ENCODE measurements at regions not wholly inside any gene's neighbourhood (a gene's known extent, or its start where the extent isn't known, plus 50 kb on each side); places are given as distances from the start of the nearest gene placed in this dataset.
"Not testable (repeated sequence)": the region's sequence is repeated elsewhere in the genome, so short reads cannot be mapped to it uniquely, and the experiment has no call there.

DNA sequence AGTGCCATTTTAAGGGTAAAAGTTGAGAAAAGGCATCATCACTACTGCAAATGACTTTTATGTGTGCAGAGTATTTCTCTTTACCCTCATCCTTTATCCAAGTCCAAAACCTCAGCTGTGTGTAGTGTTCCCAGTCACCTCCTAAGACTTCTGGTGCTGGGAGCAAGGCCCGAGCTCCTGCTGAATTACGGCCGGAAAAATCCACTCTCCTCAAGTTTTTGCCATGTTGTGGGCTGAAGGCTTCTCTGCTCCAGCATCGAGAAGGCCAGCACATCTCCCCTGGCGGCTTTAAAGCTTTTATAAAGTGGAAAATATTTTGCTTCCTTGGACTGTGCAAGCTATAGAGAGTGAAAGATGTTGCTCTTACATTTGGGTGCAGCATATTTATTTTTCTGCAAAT is 153.2 kb upstream of the THBS2 start:
- ATAC-seq, result no peak
- no peak for DNase-seq
- intact Hi-C loops (cut with DNase I), result no loop called here

GRCh38 chr6:169406034-169406433 is 152.4 kb upstream of the THBS2 start:
- no peak for ATAC-seq
- intact Hi-C loops (cut with DNase I), result no loop called here
- no peak for DNase-seq

GRCh38 chr6:169404828-169405227 is 151.2 kb upstream of the THBS2 start:
- no peak for DNase-seq
- no peak for ATAC-seq
- intact Hi-C loops (cut with DNase I), result no loop called here

- intact Hi-C loops (cut with DNase I), result no loop called here
- ATAC-seq (no peak), DNase-seq (no peak)
Observed at GRCh38 chr6:169398342-169399105, 144.9 kb upstream of the THBS2 start.

DNA sequence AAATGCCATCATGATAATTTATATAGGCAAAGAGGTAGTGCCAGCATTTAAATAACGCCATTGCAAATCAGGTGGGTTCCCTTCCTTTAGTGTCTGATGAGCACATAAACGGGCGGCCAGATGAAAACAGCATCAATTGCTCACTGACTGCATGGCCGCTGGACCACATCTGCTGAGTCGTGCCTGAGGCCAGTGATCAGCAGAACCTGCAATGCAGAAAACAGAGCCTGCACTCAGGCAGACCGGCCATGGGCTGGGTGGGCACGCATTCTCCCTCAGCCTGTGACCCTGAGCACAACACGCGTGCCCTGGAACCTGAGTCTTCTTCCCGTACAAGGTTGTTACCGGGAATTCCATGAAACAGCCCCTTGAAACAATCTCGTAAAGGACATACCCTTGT is 144.0 kb upstream of the THBS2 start:
- ATAC-seq, result no peak
- intact Hi-C loops (cut with DNase I), result no loop called here

DNA sequence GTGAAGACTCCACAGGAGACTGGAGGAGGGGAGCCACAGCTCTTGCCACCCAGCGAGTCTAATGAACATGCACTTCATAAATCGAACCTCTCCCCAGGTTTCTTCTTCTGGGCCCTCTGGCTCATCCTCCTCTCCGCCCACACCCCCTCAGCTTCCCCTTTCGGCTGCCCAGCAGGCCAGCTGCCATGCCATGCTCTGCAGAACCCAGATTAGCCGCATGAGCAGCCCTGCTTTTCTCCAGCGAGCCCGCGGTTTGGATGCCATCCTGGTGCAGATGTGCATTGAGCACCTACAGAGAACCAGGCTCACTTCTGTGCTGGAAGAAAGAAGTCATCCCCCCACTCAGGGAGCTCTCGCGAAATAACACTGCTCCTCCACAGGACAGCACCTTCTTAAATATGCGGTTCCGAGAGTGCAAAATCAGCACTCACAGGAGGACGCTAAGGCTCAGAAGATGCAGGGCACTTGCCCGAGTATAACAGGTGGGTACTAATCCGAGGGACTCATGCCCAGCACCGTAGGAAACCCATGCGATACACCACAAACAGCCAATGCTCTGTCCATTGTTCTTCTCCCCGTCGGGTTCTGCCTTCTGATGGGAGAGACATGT is 143.0 kb upstream of the THBS2 start:
- no peak for ATAC-seq
- DNase-seq, result no peak
- intact Hi-C loops (cut with DNase I), result no loop called here

More for the DNA sequence above, 144.0 kb upstream of the THBS2 start:
- DNase-seq, result no peak

DNA sequence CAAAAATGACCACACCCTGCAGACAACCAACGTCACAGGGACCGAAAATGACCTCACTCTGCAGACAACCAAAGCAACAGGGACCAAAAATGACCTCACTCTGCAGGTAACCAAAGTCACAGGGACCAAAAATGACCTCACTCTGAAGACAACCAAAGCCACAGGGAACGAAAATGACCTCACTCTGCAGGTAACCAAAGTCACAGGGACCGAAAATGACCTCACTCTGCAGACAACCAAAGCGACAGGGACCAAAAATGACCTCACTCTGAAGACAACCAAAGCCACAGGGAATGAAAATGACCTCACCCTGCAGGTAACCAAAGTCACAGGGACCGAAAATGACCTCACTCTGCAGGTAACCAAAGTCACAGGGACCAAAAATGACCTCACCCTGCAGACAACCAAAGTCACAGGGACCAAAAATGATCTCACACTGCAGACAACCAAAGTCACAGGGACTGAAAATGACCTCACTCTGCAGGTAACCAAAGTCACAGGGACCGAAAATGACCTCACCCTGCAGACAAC is 142.4 kb upstream of the THBS2 start:
- intact Hi-C loops (cut with DNase I); ATAC-seq: not testable (repeated sequence)

GRCh38 chr6:169395080-169395805 is 141.6 kb upstream of the THBS2 start:
- intact Hi-C loops (cut with DNase I), result no loop called here
- ATAC-seq (no peak), DNase-seq (no peak)

More for the DNA sequence above, 142.4 kb upstream of the THBS2 start:
- DNase-seq, result not testable (repeated sequence)

DNA sequence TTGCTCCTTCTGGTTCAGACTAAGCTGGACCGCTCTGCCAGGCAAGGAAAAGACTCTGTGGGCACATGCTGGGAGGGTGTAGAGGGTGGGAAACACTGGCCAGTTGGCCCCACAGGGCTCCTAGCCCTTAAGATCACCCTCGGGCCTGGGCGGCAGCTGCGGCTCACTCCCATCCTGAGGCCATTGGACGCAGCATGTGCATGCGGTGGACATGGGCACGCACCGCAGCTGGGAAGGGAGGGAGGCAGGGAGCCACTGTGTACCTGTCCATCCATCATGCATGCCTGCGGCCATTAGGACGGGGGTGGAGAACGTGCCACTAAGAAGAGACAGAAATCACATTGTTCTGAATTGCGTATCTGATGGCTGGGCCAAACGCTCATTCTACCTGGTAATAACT is 140.1 kb upstream of the THBS2 start:
- DNase-seq (no peak), ATAC-seq (no peak)
- intact Hi-C loops (cut with DNase I), result no loop called here

DNA sequence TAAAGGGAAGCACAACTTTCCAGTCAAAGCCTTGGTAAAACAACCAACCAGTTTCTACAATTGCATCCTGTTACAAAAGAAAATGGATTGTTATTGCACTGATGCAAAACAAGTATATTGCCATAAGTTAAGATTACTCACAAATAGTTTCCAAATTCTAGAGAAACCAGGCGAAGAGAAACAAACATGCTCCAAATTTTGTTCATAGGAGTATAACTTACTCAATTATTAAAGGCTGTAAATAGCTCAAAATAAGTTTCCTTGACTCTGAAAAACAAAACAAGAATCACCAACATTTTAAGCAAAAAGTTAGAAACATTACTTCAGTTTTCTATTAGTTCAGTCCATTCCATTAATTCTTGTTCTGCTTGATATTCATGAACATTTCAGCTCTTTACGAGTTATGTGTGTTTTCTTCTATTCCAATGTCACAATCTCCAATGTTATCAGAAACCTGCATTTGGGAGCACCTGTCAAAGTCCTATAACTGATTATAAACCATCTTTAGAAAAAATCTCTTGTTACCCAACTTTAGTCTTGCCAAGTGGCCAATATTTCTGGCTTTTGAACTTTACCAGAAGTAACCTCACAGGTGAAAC is 137.9 kb upstream of the THBS2 start:
- ATAC-seq, result no peak
- DNase-seq, result no peak
- intact Hi-C loops (cut with DNase I), result no loop called here

DNA sequence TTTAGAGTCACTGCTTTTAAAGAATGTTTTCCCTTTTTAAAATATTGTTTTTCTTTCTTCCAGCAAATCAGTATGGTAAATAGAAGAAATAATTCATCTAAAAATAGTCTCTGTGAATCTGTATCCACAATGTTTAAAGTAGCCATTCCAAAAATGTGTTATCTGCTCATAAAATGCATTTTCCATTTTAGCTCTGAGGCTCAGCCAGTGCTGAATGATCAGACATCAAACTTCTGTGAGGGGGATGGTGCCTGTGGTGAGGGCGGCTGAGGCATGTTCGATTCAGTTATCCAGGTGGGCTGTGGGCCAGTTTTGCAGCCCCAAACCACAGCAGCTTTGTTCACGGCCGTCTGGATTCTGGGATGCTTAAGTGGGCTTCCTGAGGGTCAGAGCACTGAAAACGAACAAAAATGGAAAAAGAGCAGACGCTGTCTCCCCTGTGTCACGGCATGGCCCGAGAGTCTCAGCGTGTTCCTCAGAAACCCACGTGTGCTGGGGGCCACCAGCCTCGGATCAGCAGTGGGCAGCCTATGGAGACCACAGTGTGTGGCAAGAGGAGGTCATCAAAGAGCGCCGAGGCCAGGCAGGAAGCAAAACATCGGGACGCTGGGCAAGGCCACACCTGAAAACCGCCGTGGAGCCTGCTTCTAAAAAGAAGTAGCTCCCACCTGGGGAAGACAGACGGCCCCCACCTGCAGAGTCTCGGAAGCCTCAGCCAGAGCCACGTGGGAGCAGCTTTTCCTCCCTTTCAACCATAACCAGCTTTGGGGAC is 134.9 kb upstream of the THBS2 start:
- no peak for ATAC-seq
- no peak for DNase-seq
- intact Hi-C loops (cut with DNase I), result no loop called here

GRCh38 chr6:169387809-169388383 is 134.2 kb upstream of the THBS2 start:
- DNase-seq, result no peak
- no peak for ATAC-seq
- intact Hi-C loops (cut with DNase I), result no loop called here

- no peak for DNase-seq
Observed at GRCh38 chr6:169386411-169387057, 132.9 kb upstream of the THBS2 start.

DNA sequence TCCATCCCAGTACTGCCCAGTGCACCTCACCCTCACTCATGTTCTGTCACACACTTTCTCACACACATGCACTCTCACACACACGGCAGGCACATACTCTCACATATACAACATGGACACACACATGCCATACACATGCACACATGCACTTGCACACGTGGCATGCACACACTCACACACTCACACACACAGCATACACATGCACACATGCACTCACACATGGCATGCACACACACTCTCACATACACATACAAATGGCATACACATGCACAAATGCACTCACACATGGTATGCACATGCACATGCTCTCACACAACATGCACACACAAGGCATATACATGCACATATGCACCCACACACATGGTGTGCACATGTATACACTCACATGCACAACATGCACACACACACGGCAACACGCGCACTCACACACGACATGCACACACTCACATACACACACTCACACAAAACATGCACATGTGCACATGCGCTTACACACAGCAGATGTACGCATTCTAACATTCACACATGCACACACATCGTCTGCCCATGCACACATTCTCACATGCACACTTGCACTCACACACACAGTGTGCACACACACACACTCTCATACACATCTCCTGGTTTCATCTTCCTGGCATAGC is 131.7 kb upstream of the THBS2 start:
- ATAC-seq (no peak), DNase-seq (no peak)
- intact Hi-C loops (cut with DNase I), result no loop called here

More at GRCh38 chr6:169386411-169387057, 132.9 kb upstream of the THBS2 start:
- intact Hi-C loops (cut with DNase I), result no loop called here
- ATAC-seq, result peak in 1 of 2 donors; percentile 34

DNA sequence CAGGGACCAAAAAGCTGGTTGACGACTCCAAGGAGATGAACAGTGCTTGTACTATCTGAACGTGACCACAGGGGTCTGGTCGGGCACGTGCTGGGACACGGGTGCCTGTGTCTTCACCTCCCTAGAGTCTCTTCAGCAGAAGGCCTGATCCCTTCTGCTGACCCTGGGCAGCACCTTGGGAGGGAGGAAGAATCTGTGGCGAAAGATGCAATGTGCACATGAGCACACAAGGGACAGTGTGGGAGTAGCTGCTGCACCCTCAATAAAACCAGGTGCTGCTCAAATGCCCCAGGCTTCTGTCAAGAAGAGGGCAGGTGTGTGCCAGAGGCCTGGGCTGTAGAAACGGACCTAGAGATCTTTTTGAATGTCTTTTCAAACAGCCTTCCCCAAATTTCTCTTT is 130.6 kb upstream of the THBS2 start:
- ATAC-seq (no peak), DNase-seq (no peak)
- intact Hi-C loops (cut with DNase I), result no loop called here

DNA sequence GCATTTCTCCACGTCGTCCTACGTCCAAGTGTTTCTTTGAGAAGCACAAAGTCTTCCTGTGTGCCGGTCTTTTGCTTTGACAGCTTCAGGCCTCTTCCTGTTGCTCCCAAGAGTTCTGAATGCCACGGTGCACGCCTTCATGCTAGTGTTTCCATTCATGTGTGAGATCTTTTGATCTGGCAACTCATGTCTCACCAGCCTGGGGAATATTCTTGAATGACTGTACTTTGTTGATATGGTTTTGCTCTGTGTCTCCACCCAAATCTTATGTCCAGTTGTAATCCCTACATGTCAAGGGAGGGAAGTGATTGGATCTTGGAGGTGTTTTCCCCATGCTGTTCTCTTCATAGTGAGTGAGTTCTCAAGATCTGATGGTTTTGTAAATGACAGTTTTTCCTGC is 129.6 kb upstream of the THBS2 start:
- DNase-seq, result no peak
- no peak for ATAC-seq
- intact Hi-C loops (cut with DNase I), result no loop called here

- DNase-seq (no peak), ATAC-seq (no peak)
- intact Hi-C loops (cut with DNase I), result no loop called here
Observed at GRCh38 chr6:169382735-169383134, 129.1 kb upstream of the THBS2 start.

- DNase-seq (no peak), ATAC-seq (no peak)
- intact Hi-C loops (cut with DNase I), result no loop called here
Observed at GRCh38 chr6:169381988-169382387, 128.3 kb upstream of the THBS2 start.

All from left cardiac atrium (tissue), 4 donors.